Smooth muscle cell (in vitro differentiated cells): ENCODE measurements at regions not wholly inside any gene's neighbourhood (a gene's known extent, or its start where the extent isn't known, plus 50 kb on each side); places are given as distances from the start of the nearest gene placed in this dataset.

Source experiments
- DNase-seq: peaks from one replicate; lab custom pipeline; 2025; ENCODE audit not compliant: unreplicated experiment; lab: John Stamatoyannopoulos, UW
- H2AFZ ChIP-seq: fragments of 200-600 bp; sonication (generic); 2 replicates; pipeline ENCODE4 v1.6.0; 2016; ENCODE audit warnings: antibody characterized with exemption, low read depth, mild to moderate bottlenecking
- H3F3A ChIP-seq: fragments of 200-600 bp; sonication (generic); 2 replicates; pipeline ENCODE4 v1.6.0; 2017; ENCODE audit warnings: antibody characterized with exemption, low read depth
- H3K27ac ChIP-seq: fragments of 200-600 bp; sonication (generic); 2 replicates; pipeline ENCODE4 v1.5.1; 2016; ENCODE audit warnings: low read depth, mild to moderate bottlenecking
- H3K27me3 ChIP-seq: fragments of 200-600 bp; sonication (generic); 2 replicates; pipeline ENCODE4 v1.6.1; 2016; ENCODE audit warnings: low read depth, mild to moderate bottlenecking
- H3K36me3 ChIP-seq: fragments of 200-600 bp; sonication (generic); 2 replicates; pipeline ENCODE4 v1.5.1; 2016; ENCODE audit warnings: low read depth
- H3K4me1 ChIP-seq: fragments of 200-600 bp; sonication (generic); 2 replicates; pipeline ENCODE4 v1.5.1; 2016; ENCODE audit warnings: low read depth
- H3K4me2 ChIP-seq: fragments of 200-600 bp; sonication (generic); 2 replicates; pipeline ENCODE4 v1.6.0; 2016; ENCODE audit warnings: mild to moderate bottlenecking
- H3K4me3 ChIP-seq: fragments of 200-600 bp; sonication (generic); 2 replicates; pipeline ENCODE4 v1.5.1; 2016; ENCODE audit warnings: mild to moderate bottlenecking
- H3K79me2 ChIP-seq: fragments of 200-600 bp; sonication (generic); 2 replicates; pipeline ENCODE4 v1.6.0; 2016; ENCODE audit warnings: low read depth, mild to moderate bottlenecking
- H3K9ac ChIP-seq: fragments of 200-600 bp; sonication (generic); 2 replicates; pipeline ENCODE4 v1.6.0; 2016; ENCODE audit warnings: low read depth
- H3K9me3 ChIP-seq: fragments of 200-600 bp; sonication (generic); replicated peaks from 2 replicates; pipeline ENCODE4 v1.5.1; 2016; ENCODE audit warnings: low read depth
- H4K20me1 ChIP-seq: fragments of 200-600 bp; sonication (generic); 2 replicates; pipeline ENCODE4 v1.6.0; 2016; ENCODE audit warnings: low read depth
- WGBS: methylation state at CpG from one replicate; pipeline ENCODE4 v1.1.7; 2016; ENCODE audit warnings: low lambda C conversion rate; 5-methylcytosine and 5-hydroxymethylcytosine counted together
- TF ChIP-seq, protein P1 (sequence below): fragments of 200-600 bp; sonication (generic); IDR thresholded peaks from 2 replicates; pipeline ENCODE4 v1.5.1; 2017; ENCODE audit warnings: borderline replicate concordance, mild to moderate bottlenecking, antibody characterized with exemption; ENCODE audit not compliant: insufficient read depth, poor library complexity, severe bottlenecking

DNA sequence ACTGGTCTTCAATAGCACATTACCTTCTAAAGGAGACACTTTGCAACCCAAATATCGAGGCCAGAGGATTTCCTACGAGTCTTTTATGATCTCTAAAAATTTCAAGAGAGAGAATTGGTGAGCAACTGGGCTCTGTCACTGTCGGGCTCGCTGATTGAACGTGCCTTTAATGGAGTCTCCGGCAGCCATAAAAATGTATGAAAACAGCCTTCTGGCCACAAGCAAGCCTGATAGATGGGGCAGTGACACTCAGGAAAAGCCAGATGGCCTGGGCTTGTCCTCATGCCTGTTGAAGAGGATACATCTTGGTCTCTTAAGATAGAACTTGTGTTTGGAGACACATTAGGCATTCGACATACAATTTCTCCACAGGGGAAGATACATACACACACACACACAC lies 419.5 kb upstream of the PROK2 start:
- no peaks in the 10 kb centered on the region for H3K4me1 ChIP-seq
- 19% methylated on average over 7 of the region's 7 CpGs for whole genome bisulfite sequencing

DNA sequence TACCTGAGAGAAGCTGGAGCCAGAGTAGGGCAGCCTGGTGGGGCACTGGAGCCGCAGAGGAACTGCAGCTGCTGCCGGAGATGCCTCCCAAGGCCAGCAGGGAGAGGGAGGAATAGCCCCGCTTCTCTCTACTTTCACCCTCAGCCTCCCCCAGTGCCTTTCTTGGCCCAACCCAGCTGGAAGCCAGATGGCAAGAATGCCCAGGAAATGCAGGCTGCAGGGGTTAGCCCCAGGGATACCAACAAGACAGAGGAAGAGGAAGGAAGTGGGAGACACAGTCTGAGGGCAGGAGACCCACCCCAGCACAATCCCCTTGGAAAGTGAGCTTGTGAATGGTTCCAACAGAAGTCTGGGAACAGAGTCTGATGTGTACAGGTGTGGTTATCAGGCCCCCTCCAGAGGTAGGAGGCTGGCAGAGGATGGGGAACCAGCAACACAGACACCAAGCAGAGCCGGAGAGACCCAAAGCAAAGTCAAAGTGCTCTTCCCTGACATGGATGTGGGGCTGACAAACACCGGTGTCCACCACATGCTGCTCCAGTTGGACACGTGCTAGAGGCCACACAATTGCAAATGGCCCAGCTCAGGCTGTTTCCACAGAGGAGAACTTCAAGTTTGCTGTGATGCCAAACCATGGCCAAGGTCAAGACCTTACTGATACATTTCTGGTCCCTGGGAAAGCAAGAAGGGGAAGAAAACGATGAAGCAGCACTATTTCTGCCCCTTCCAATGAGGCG lies 418.8 kb upstream of the PROK2 start:
- Histone ChIP-seq H3K27ac (no peak overlapping the region), H3K4me1 (no peaks in the 10 kb centered on the region), H4K20me1 (no peaks in the 10 kb centered on the region), H3K4me3 (no peak overlapping the region), H3K27me3 (no peaks in the 10 kb centered on the region), H3K9ac (no peak overlapping the region), H3K79me2 (no peaks in the 10 kb centered on the region), H3K4me2 (no peak overlapping the region), H3F3A (peaks cover 4% of the 10 kb centered on the region), H3K9me3 (no peaks in the 10 kb centered on the region), H2AFZ (no peak overlapping the region), H3K36me3 (no peaks in the 10 kb centered on the region)
- 86% methylated on average over 8 of the region's 8 CpGs for WGBS
- TF ChIP-seq, protein P1, sequence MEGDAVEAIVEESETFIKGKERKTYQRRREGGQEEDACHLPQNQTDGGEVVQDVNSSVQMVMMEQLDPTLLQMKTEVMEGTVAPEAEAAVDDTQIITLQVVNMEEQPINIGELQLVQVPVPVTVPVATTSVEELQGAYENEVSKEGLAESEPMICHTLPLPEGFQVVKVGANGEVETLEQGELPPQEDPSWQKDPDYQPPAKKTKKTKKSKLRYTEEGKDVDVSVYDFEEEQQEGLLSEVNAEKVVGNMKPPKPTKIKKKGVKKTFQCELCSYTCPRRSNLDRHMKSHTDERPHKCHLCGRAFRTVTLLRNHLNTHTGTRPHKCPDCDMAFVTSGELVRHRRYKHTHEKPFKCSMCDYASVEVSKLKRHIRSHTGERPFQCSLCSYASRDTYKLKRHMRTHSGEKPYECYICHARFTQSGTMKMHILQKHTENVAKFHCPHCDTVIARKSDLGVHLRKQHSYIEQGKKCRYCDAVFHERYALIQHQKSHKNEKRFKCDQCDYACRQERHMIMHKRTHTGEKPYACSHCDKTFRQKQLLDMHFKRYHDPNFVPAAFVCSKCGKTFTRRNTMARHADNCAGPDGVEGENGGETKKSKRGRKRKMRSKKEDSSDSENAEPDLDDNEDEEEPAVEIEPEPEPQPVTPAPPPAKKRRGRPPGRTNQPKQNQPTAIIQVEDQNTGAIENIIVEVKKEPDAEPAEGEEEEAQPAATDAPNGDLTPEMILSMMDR, result no peak
- no peak for DNase-seq

More for the DNA sequence above, 419.5 kb upstream of the PROK2 start:
- no peaks in the 10 kb centered on the region for H4K20me1 ChIP-seq
- TF ChIP-seq, protein P1, result no peak
- no peak overlapping the region for H2AFZ ChIP-seq
- H3K79me2 ChIP-seq, result no peaks in the 10 kb centered on the region
- H3K27ac ChIP-seq, result no peak overlapping the region
- peaks cover 4% of the 10 kb centered on the region for H3F3A ChIP-seq
- H3K9ac ChIP-seq, result no peak overlapping the region
- H3K9me3 ChIP-seq, result no peaks in the 10 kb centered on the region
- H3K36me3 ChIP-seq, result no peaks in the 10 kb centered on the region
- no peak overlapping the region for H3K4me2 ChIP-seq
- H3K27me3 ChIP-seq, result no peaks in the 10 kb centered on the region
- no peak for DNase-seq
- H3K4me3 ChIP-seq, result no peak overlapping the region

DNA sequence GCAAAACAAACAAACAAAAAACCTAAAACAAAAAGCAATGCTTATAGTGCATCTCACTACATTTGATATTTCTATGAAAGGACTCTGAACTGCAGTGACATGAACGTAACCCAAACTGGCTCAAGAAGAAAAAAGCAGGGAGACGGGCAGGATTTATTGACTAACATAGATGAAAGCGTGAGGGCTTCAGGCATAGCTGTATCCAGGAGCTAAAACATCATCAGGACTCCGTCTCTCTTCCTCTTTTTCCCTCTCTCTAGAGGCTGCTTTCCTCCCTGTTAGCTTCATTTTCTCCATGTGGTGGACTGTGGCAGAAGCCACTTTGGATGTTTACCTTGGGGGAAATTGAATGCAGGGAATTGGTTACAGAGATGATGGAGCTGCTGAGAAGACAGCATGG lies 418.2 kb upstream of the PROK2 start:
- TF ChIP-seq, protein P1, result no peak
- WGBS, result 95% methylated on average over 4 of the region's 4 CpGs

DNA sequence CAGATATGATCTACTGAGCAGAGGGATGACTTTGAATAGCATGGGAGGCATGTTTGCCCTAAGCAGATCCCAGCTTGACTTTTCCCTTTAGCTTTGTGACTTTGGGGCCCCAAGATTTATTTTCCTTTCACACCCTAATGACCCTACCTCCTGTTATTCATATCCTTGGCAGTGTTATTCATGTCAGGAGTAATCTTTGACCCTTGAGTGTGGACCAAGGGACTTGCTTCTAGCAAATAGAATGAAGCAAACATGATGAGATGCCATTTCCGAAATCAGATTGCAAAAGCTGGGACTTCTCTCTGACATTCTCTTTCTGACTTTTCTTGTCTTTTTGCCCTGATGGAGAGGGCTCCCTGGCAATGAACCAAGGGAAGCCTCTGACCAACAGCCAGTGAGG lies 415.4 kb upstream of the PROK2 start:
- TF ChIP-seq, protein P1, result no peak
- H3K79me2 ChIP-seq, result no peaks in the 10 kb centered on the region
- WGBS, result 93% methylated on average over 1 of the region's 1 CpG

More for the DNA sequence above, 418.2 kb upstream of the PROK2 start:
- DNase-seq, result no peak
- Histone ChIP-seq H3K4me1 (no peaks in the 10 kb centered on the region), H4K20me1 (no peaks in the 10 kb centered on the region), H3K4me2 (no peak overlapping the region), H3K79me2 (no peaks in the 10 kb centered on the region), H3K4me3 (no peak overlapping the region), H3K27ac (no peak overlapping the region), H3K36me3 (no peaks in the 10 kb centered on the region), H3K27me3 (no peaks in the 10 kb centered on the region), H2AFZ (no peak overlapping the region), H3K9me3 (no peaks in the 10 kb centered on the region), H3K9ac (no peak overlapping the region), H3F3A (peaks cover 4% of the 10 kb centered on the region)

More for the DNA sequence above, 415.4 kb upstream of the PROK2 start:
- no peaks in the 10 kb centered on the region for H3K4me1 ChIP-seq
- no peaks in the 10 kb centered on the region for H4K20me1 ChIP-seq
- H2AFZ ChIP-seq, result no peak overlapping the region
- H3K4me2 ChIP-seq, result no peak overlapping the region
- H3K9ac ChIP-seq, result no peak overlapping the region
- H3K27ac ChIP-seq, result no peak overlapping the region
- DNase-seq, result no peak
- no peak overlapping the region for H3K4me3 ChIP-seq
- no peaks in the 10 kb centered on the region for H3K27me3 ChIP-seq
- peaks cover 4% of the 10 kb centered on the region for H3F3A ChIP-seq
- H3K9me3 ChIP-seq, result no peaks in the 10 kb centered on the region
- no peaks in the 10 kb centered on the region for H3K36me3 ChIP-seq
